GM10248 (cell line): ENCODE measurements at regions not wholly inside any gene's neighbourhood (a gene's known extent, or its start where the extent isn't known, plus 50 kb on each side); places are given as distances from the start of the nearest gene placed in this dataset.

Experiments used
- CTCF ChIA-PET: fragments of 300-600 bp; sonication (Branson Sonifier 250); formaldehyde crosslinking; extraction: SDS; loops from one replicate; lab custom pipeline; 2021; ENCODE audit warnings: antibody characterized with exemption; lab: Yijun Ruan, JAX
- POLR2A ChIA-PET: fragments of 350-650 bp; sonication (Branson Sonifier 250); formaldehyde crosslinking; extraction: SDS; loops from one replicate; lab custom pipeline; 2020; ENCODE audit warnings: antibody characterized with exemption; lab: Yijun Ruan, JAX
- DNase-seq: peaks from one replicate; pipeline ENCODE4 v3.0.0; 2012; ENCODE audit errors: extremely low spot score
- TF ChIP-seq, protein P1 (sequence below): IDR thresholded peaks from 2 replicates; pipeline ENCODE4 v1.5.1; 2012; ENCODE audit warnings: mild to moderate bottlenecking, low read depth; ENCODE audit errors: extremely low read depth, missing control alignments, control extremely low read depth

- no peak for DNase-seq
- TF ChIP-seq, protein P1, sequence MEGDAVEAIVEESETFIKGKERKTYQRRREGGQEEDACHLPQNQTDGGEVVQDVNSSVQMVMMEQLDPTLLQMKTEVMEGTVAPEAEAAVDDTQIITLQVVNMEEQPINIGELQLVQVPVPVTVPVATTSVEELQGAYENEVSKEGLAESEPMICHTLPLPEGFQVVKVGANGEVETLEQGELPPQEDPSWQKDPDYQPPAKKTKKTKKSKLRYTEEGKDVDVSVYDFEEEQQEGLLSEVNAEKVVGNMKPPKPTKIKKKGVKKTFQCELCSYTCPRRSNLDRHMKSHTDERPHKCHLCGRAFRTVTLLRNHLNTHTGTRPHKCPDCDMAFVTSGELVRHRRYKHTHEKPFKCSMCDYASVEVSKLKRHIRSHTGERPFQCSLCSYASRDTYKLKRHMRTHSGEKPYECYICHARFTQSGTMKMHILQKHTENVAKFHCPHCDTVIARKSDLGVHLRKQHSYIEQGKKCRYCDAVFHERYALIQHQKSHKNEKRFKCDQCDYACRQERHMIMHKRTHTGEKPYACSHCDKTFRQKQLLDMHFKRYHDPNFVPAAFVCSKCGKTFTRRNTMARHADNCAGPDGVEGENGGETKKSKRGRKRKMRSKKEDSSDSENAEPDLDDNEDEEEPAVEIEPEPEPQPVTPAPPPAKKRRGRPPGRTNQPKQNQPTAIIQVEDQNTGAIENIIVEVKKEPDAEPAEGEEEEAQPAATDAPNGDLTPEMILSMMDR = no peak
- POLR2A ChIA-PET = interaction anchor here (0.6 kb wide), 1 partner anchor 135 kb away, joined by 3 read pairs; no protein-coding TSS in a partner anchor
- CTCF ChIA-PET = interaction anchor here (0.8 to 3.5 kb wide), 3 partner anchors 11 to 219 kb away, joined by 3 to 14 read pairs (median 5); no protein-coding TSS in a partner anchor
Measured at GRCh38 chr15:99485153-99485961, 80.4 kb upstream of the MEF2A start.

DNA sequence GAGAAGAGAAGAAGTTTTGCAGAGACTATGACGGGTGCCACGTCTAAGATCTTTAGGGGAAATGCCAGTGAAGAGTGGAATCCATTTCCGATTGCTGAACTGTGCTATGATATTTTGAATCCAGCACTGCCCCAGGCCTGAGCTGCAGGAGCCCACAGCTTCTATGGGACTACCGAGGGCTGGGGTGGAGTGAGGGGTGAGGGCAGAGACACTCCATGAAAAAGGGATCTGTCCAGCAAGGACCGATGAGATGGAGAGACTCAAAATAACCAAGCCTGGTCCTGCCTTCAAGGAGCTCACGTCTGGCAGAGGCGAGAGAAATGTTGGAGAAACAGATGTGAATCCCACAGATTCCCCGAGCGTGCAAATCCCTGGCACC, 79.8 kb upstream of the MEF2A start:
- ChIA-PET POLR2A (no interaction called here), CTCF (interaction anchor here (0.8 to 3.5 kb wide), 4 partner anchors 9 to 218 kb away, joined by 3 to 14 read pairs (median 4); no protein-coding TSS in a partner anchor)
- no peak for DNase-seq
- TF ChIP-seq, protein P1 = no peak

DNA sequence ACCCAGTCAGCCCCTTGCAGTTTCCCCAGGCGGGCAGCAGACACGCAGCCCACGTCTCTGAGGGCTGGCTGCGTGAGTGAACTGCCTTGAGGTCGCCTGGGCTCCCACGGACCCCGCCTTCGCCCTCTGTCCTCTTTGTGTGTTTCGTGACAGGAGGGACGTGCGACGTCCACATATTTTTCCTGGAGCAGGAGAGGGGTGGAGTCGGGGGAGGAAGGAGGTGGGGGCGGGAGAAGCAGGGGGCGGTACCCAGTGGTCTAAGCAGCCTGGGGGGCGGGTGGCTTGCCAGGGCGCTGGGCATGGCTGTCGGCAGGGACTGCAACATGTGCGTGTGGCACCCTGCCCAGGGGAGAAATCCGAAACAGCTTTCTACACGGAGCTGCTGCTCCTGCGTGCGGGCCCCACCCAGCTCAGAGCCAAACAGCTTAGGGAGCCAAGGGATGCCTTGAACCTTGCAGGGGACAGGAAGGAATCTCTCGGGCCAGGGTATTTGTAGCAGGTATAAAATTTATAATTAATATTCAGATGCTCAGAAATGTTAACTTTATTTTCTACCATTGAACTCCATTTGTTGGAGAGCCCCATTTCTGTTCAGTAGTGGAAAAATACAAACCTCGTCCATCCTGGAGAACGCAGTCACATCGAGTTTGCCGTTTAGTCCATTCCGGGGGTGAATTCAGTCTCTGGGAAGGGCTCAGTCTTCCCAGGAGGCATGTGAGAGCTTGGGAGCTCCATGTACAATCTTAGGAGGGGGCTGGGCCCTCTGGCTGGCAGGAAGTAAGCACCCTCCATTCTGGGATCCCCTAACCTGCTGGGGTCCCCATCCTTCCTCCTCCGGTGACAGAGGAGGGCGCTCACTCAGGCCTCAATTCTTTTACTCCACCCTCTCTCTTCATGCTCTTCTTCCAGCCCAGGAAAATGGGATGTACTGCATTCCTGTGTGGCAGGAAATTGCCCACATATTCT, 79.1 kb upstream of the MEF2A start:
- POLR2A ChIA-PET = no interaction called here
- CTCF ChIA-PET = interaction anchor here (1.0 to 3.5 kb wide), 4 partner anchors 10 to 16 kb away, joined by 4 to 14 read pairs (median 6); no protein-coding TSS in a partner anchor
- TF ChIP-seq, protein P1 = no peak
- no peak for DNase-seq

- CTCF ChIA-PET = interaction anchor here (1.4 to 2.5 kb wide), 2 partner anchors 10 to 15 kb away, joined by 4 to 9 read pairs; no protein-coding TSS in a partner anchor
- TF ChIP-seq, protein P1 = no peak
- no peak for DNase-seq
- POLR2A ChIA-PET = no interaction called here
Measured at GRCh38 chr15:99487337-99487730, 78.5 kb upstream of the MEF2A start.

DNA sequence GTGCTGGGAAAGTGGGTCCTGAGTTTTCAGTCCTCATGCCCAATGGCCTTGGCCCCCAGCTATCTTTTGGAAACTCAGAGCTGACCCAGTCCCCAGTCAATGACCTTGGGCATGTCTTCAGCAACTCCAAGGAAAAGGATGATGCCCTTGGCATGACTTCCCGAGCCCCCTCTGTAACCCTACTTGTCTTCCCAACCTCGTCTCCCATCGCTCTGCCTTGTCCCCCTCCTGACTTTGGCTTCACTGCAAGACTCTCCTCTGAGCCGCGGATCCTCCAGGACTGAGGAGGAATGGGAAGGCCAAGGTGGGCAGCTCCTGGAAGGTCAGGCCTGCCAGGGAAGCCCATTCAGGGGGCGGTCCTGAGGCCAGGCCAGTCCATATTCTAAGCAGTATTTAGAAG, 73.5 kb upstream of the MEF2A start:
- CTCF ChIA-PET = interaction anchor here (1.0 to 1.4 kb wide), 3 partner anchors 8 to 71 kb away, joined by 3 read pairs; no protein-coding TSS in a partner anchor
- no peak for DNase-seq
- POLR2A ChIA-PET = interaction anchor here (0.6 to 0.9 kb wide), 2 partner anchors 10 to 89 kb away, joined by 3 to 4 read pairs; no protein-coding TSS in a partner anchor
- TF ChIP-seq, protein P1 = no peak
